Karpas-422 (cell line): ENCODE measurements at regions not wholly inside any gene's neighbourhood (a gene's known extent, or its start where the extent isn't known, plus 50 kb on each side); places are given as distances from the start of the nearest gene placed in this dataset.
"Not testable (repeated sequence)": the region's sequence is repeated elsewhere in the genome, so short reads cannot be mapped to it uniquely, and the experiment has no call there.

Experiments
- DNase-seq: peaks from one replicate; pipeline ENCODE4 v3.0.0-alpha.2; 2015
- H2AFZ ChIP-seq: fragments of 200-600 bp; sonication (generic); 2 replicates; pipeline ENCODE4 v1.6.1; 2014; ENCODE audit warnings: antibody characterized with exemption, low read length, mixed read lengths
- H3K27ac ChIP-seq: fragments of 200-600 bp; sonication (generic); 2 replicates; pipeline ENCODE4 v1.5.1; 2014; ENCODE audit warnings: mild to moderate bottlenecking, low read length, moderate library complexity
- H3K27me3 ChIP-seq: fragments of 200-600 bp; sonication (generic); 2 replicates; pipeline ENCODE4 v1.6.1; 2014; ENCODE audit warnings: low read length, mixed read lengths
- H3K36me3 ChIP-seq: fragments of 200-600 bp; sonication (generic); 2 replicates; pipeline ENCODE4 v1.6.1; 2014; ENCODE audit warnings: low read length, mixed read lengths; ENCODE audit not compliant: insufficient read depth
- H3K4me1 ChIP-seq: fragments of 200-600 bp; sonication (generic); 2 replicates; pipeline ENCODE4 v1.6.1; 2014; ENCODE audit warnings: mild to moderate bottlenecking, low read length, mixed read lengths
- H3K4me2 ChIP-seq: fragments of 200-600 bp; sonication (generic); 2 replicates; pipeline ENCODE4 v1.6.1; 2014; ENCODE audit warnings: low read length, low read depth, mild to moderate bottlenecking; ENCODE audit not compliant: poor library complexity, severe bottlenecking
- H3K4me3 ChIP-seq: fragments of 200-600 bp; sonication (generic); 2 replicates; pipeline ENCODE4 v1.5.1; 2014; ENCODE audit warnings: mild to moderate bottlenecking, antibody characterized with exemption, low read length, mixed read lengths
- H3K79me2 ChIP-seq: fragments of 200-600 bp; sonication (generic); 2 replicates; pipeline ENCODE4 v1.6.1; 2014; ENCODE audit warnings: mild to moderate bottlenecking, low read length, mixed read lengths
- H3K9ac ChIP-seq: fragments of 200-600 bp; sonication (generic); 2 replicates; pipeline ENCODE4 v1.6.0; 2014; ENCODE audit warnings: low read length
- H3K9me2 ChIP-seq: fragments of 200-600 bp; sonication (generic), shearing (Covaris generic); replicated peaks from 2 replicates; pipeline ENCODE4 v1.6.0; 2014; ENCODE audit warnings: mild to moderate bottlenecking, low read length, moderate library complexity; ENCODE audit not compliant: insufficient read depth
- H3K9me3 ChIP-seq: fragments of 300-700, 200-600 bp; sonication (generic); 2 replicates; pipeline ENCODE4 v1.6.1; 2014; ENCODE audit warnings: low read length, mixed read lengths
- H4K20me1 ChIP-seq: fragments of 200-600 bp; sonication (generic); 2 replicates; pipeline ENCODE4 v1.6.1; 2014; ENCODE audit warnings: mild to moderate bottlenecking, antibody characterized with exemption, low read length, low read depth; ENCODE audit not compliant: insufficient read depth

DNA sequence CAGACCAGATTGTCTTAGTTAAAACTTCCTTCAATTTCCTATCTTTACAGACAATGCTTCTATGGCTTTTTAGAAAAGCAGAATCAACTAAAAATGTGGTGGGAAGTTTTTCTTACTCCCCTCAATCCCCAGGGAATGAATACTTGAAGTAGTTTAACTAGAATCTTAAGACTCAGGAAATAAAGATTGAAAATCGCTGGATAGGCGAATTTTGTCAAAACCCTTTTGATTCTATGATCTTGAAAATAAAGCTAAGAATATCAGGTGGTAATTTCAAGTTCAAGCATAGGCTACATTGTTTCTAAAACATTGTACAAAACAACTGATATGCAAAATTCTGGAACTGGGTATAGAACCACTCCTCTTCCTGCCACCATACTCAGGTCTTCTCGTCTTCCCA, 276.5 kb upstream of the GK2 start:
- Histone ChIP-seq H3K27ac (no peak overlapping the region), H4K20me1 (no peaks in the 10 kb centered on the region), H3K27me3 (no peaks in the 10 kb centered on the region), H3K36me3 (no peaks in the 10 kb centered on the region), H3K4me1 (no peaks in the 10 kb centered on the region), H3K9me3 (no peaks in the 10 kb centered on the region), H3K9me2 (no peaks in the 10 kb centered on the region), H2AFZ (no peak overlapping the region), H3K9ac (no peak overlapping the region), H3K4me3 (no peak overlapping the region), H3K79me2 (no peaks in the 10 kb centered on the region), H3K4me2 (no peak overlapping the region)
- DNase-seq = no peak

DNA sequence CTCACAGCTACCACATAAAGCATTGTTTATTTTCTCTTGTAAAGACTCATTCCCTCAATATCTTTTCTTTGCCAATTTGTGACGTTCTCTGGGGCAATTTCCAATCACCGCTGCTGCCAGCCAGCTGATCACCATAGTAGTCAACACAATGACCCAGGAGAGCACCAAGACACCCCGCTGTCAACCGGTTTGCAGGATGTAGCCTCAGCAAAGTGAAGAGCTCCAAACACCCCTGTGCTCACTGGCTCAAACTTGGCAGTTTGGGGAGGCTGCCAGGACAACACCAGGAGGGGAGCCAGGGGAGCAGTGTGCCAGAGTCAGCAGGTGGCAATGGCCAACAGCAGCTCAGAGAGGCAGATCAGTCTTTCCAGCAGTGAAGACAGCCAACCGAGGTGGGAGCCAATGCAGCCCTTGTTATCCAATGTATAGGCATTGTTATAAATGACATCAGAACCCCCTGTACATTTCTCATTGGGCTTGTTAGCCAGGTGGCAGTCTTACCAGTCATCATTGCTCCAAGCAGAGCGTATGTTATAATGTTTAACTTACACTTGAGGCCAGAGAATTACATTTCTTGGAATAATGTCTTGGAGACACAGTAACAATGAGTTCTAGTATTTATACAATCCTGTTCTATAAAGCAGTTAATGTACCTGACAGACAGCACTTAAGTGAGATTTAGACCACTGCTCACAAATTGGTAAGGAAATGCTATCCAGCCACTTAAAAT, 274.9 kb upstream of the GK2 start:
- H3K9me2 ChIP-seq = no peaks in the 10 kb centered on the region
- H3K4me2 ChIP-seq = no peak overlapping the region
- H3K79me2 ChIP-seq = no peaks in the 10 kb centered on the region
- no peaks in the 10 kb centered on the region for H3K27me3 ChIP-seq
- no peaks in the 10 kb centered on the region for H3K4me1 ChIP-seq
- no peaks in the 10 kb centered on the region for H3K9me3 ChIP-seq
- H3K27ac ChIP-seq = no peak overlapping the region
- no peaks in the 10 kb centered on the region for H4K20me1 ChIP-seq
- no peak for DNase-seq
- H3K4me3 ChIP-seq = no peak overlapping the region
- H2AFZ ChIP-seq = no peak overlapping the region
- no peaks in the 10 kb centered on the region for H3K36me3 ChIP-seq
- no peak overlapping the region for H3K9ac ChIP-seq

DNA sequence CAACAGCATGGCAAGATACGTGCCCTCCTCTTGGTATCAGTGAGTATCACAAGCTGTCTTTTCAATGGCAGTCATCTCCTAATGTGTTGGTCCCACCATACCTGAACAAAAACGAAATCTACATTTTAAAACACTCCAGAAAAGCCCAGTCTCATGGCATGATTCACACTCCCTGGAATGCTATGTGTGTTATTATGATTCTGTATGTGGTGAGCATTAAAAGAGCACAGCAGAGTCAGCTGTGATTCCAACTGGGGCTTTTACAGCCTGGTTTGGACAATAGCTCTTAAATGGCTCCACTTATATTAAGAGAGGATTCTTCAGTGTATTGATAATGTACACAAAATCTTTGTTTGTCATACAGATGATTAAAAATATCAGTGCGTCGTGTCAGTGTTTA, 274.1 kb upstream of the GK2 start:
- DNase-seq = no peak
- H3K4me3 ChIP-seq = no peak overlapping the region
- H3K9me3 ChIP-seq = no peaks in the 10 kb centered on the region
- no peaks in the 10 kb centered on the region for H4K20me1 ChIP-seq
- H2AFZ ChIP-seq = no peak overlapping the region
- no peaks in the 10 kb centered on the region for H3K4me1 ChIP-seq
- H3K9me2 ChIP-seq = no peaks in the 10 kb centered on the region
- H3K27ac ChIP-seq = no peak overlapping the region
- H3K79me2 ChIP-seq = no peaks in the 10 kb centered on the region
- no peak overlapping the region for H3K4me2 ChIP-seq
- no peak overlapping the region for H3K9ac ChIP-seq
- no peaks in the 10 kb centered on the region for H3K27me3 ChIP-seq
- H3K36me3 ChIP-seq = no peaks in the 10 kb centered on the region

DNA sequence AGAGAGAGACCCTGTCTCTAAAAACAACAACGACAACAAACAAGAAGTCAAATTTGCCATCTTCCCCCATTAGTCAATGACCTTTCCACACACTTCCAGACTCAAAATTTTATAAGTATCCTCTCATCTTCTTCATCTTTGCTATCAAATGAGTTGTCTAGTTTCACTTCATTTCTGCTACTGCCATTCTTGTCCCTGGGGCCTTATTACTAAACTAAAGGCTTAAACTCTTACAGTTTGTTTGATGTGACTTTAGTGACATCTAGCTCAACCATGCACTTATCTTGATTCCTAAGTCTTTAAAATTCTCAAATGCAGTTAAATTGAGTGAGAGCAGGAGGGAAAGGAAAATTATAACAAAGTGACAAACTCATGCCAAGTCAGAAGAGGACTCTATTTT, 271.8 kb upstream of the GK2 start:
- H3K79me2 ChIP-seq = no peaks in the 10 kb centered on the region

DNA sequence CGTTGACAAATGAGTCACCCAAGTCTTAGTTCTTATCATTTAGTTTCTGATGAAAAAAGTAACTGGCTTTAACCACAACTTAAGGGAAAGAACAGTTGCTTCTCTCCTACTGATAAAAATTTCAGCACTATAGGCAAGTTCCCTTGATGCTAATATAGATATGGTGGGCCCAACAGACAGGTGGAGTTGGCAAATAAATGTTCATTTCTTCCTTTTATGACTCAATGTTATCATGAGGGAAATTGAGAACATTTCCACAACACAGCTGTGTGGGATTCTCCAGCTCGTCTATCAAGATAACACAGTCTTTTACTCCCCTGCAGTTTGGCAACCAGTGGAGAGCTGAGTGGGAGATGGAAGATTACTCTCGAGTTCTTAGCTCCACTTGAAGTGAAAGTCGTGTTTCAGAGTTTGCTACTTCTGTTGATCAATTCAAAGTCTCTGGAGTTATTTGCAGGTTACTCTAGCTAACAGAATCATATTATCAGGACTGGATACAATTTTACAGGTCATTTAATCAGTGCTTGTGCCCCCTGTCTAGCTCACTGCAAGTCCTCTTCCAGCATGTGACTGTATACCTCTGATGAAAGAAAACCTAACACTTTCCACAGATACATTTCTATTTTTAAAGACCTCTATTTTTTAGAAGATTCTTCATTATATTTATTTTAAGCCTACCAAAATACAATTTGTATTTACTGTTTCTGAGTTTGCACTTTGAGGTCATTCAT, 270.6 kb upstream of the GK2 start:
- H3K9me3 ChIP-seq = no peaks in the 10 kb centered on the region
- H3K36me3 ChIP-seq = no peaks in the 10 kb centered on the region
- no peaks in the 10 kb centered on the region for H4K20me1 ChIP-seq
- H3K9ac ChIP-seq = no peak overlapping the region
- no peaks in the 10 kb centered on the region for H3K9me2 ChIP-seq
- no peaks in the 10 kb centered on the region for H3K27me3 ChIP-seq
- no peak overlapping the region for H3K4me3 ChIP-seq
- no peak overlapping the region for H3K4me2 ChIP-seq
- no peak overlapping the region for H2AFZ ChIP-seq
- H3K4me1 ChIP-seq = no peaks in the 10 kb centered on the region
- no peak for DNase-seq
- H3K79me2 ChIP-seq = no peaks in the 10 kb centered on the region
- H3K27ac ChIP-seq = no peak overlapping the region

More for the DNA sequence above, 271.8 kb upstream of the GK2 start:
- Histone ChIP-seq H3K9ac (no peak overlapping the region), H3K9me3 (no peaks in the 10 kb centered on the region), H3K36me3 (no peaks in the 10 kb centered on the region), H4K20me1 (no peaks in the 10 kb centered on the region), H3K4me1 (no peaks in the 10 kb centered on the region), H2AFZ (no peak overlapping the region), H3K27ac (no peak overlapping the region), H3K27me3 (no peaks in the 10 kb centered on the region), H3K4me2 (no peak overlapping the region), H3K4me3 (no peak overlapping the region), H3K9me2 (no peaks in the 10 kb centered on the region)
- DNase-seq = no peak

DNA sequence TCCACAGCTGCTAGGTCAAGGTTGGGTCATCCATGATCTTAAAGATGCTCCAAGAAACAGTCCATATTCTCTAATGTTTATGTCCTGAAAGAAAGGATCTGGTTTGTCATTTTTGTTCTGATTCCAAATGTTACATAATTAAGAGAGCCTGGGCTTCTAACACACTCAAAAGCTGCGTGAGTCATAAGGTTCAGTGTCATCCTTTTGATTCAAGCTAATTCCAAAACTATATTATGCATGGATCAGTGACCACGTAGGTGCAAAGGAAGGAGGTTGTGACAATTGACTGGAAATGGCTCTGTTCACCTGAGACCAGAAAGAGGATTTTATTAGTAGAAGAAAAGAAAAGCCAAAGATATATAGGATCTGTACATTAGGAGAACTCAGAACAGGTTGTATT, 268.7 kb upstream of the GK2 start:
- no peaks in the 10 kb centered on the region for H3K27me3 ChIP-seq

DNA sequence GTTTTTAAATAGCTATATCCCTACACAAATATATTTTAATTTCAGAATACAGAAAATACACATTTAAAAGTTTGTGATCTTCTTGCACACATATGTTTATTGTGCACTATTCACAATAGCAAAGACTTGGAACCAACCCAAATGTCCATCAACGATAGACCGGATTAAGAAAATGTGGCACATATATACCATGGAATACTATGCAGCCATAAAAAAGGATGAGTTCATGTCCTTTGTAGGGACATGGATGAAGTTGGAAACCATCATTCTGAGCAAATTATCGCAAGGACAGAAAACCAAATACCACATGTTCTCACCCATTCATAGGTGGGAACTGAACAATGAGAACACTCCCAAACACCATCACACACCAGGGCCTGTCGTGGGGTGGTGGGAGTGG, 266.9 kb upstream of the GK2 start:
- not testable (repeated sequence) for H3K27me3 ChIP-seq, H3K79me2 ChIP-seq, H3K9me3 ChIP-seq, H3K36me3 ChIP-seq, H3K4me1 ChIP-seq, H4K20me1 ChIP-seq, H3K9ac ChIP-seq, H2AFZ ChIP-seq, H3K9me2 ChIP-seq, H3K27ac ChIP-seq, H3K4me3 ChIP-seq, DNase-seq, H3K4me2 ChIP-seq

More for the DNA sequence above, 268.7 kb upstream of the GK2 start:
- Histone ChIP-seq H3K9me3 (no peaks in the 10 kb centered on the region), H3K4me3 (no peak overlapping the region), H3K79me2 (no peaks in the 10 kb centered on the region), H3K4me2 (no peak overlapping the region), H3K9me2 (no peaks in the 10 kb centered on the region), H3K9ac (no peak overlapping the region), H3K27ac (no peak overlapping the region), H4K20me1 (no peaks in the 10 kb centered on the region), H2AFZ (no peak overlapping the region), H3K4me1 (no peaks in the 10 kb centered on the region), H3K36me3 (no peaks in the 10 kb centered on the region)
- no peak for DNase-seq

DNA sequence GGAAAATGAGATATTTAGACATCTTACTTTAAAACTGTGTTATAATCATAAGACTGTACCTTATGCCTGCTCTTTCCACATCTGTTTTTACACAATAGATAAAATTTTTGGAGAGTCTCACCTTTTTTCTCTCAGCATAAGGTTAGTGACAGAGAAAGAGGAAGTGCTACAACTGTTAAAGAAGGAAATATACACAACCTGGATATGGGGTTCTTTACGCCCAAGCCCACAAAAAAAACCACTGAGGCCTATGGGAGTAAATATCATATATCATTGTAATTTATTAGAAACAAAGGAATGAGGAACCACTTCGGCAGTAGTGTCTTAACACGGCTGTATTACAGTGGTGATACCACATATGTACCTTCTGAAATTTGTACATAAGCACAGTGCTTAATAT, 265.9 kb upstream of the GK2 start:
- Histone ChIP-seq H3K9me3 (no peaks in the 10 kb centered on the region), H3K27me3 (no peaks in the 10 kb centered on the region), H3K36me3 (no peaks in the 10 kb centered on the region), H3K9ac (no peak overlapping the region), H3K4me1 (no peaks in the 10 kb centered on the region), H3K79me2 (no peaks in the 10 kb centered on the region), H3K4me3 (no peak overlapping the region), H4K20me1 (no peaks in the 10 kb centered on the region), H3K9me2 (no peaks in the 10 kb centered on the region), H3K4me2 (no peak overlapping the region), H2AFZ (no peak overlapping the region), H3K27ac (no peak overlapping the region)
- no peak for DNase-seq
